Panc1 (cell line): ENCODE measurements at regions not wholly inside any gene's neighbourhood (a gene's known extent, or its start where the extent isn't known, plus 50 kb on each side); places are given as distances from the start of the nearest gene placed in this dataset.

Source experiments
- ATAC-seq: fragments of 200-7000 bp; cut with Tn5 transposase; 2 replicates; pipeline ENCODE4 v1.9.1; 2020; ENCODE audit warnings: mild to moderate bottlenecking, moderate library complexity
- BruUV-seq: library from RNA; stranded (reverse); fragments of 400-500 nt; replicated peaks from 2 replicates; lab custom pipeline; 2021; lab: Mats Ljungman, UMichigan
- CTCF ChIA-PET: fragments of 300-600 bp; sonication (Branson Sonifier 250); formaldehyde crosslinking; loops from one replicate; lab custom pipeline; 2022; ENCODE audit warnings: antibody characterized with exemption; lab: Charles Lee
- POLR2A ChIA-PET: fragments of 300-600 bp; sonication (Branson Sonifier 250); formaldehyde crosslinking; loops from one replicate; lab custom pipeline; 2022; ENCODE audit warnings: antibody characterized with exemption; lab: Charles Lee
- DNase-seq: peaks from one replicate; pipeline ENCODE4 v3.0.0-alpha.2; 2010; ENCODE audit warnings: low read depth, low spot score
- H3K27ac ChIP-seq: 2 replicates; pipeline ENCODE4 v1.5.1; 2011; ENCODE audit warnings: mild to moderate bottlenecking, low read length, inconsistent platforms
- H3K27me3 ChIP-seq: fragments of 200-500 bp; sonication (Bioruptor generic); 2 replicates; pipeline ENCODE4 v1.6.0; 2014; ENCODE audit warnings: low read length, inconsistent platforms; ENCODE audit not compliant: control insufficient read depth, insufficient read depth
- H3K36me3 ChIP-seq: fragments of 200-500 bp; sonication (Bioruptor generic); 2 replicates; pipeline ENCODE4 v1.5.1; 2014; ENCODE audit warnings: inconsistent platforms, mild to moderate bottlenecking, low read length, moderate library complexity; ENCODE audit not compliant: control insufficient read depth, insufficient read depth
- H3K4me1 ChIP-seq: 2 replicates; pipeline ENCODE4 v1.5.1; 2011; ENCODE audit warnings: inconsistent platforms, mild to moderate bottlenecking, low read length, moderate library complexity; ENCODE audit not compliant: control insufficient read depth, insufficient read depth
- H3K4me3 ChIP-seq, 2 experiments: 2 replicates each; pipeline ENCODE4 v1.5.1; 2011 to 2012; ENCODE audit warnings: low read depth in 2 of 2, low read length in 2 of 2, mild to moderate bottlenecking in 2 of 2, inconsistent platforms in 1 of 2, moderate library complexity in 1 of 2
- H3K9me3 ChIP-seq: fragments of 200-500 bp; sonication (Bioruptor generic); 2 replicates; pipeline ENCODE4 v1.5.1; 2014; ENCODE audit warnings: low read depth, mild to moderate bottlenecking, inconsistent platforms, low read length, moderate library complexity; ENCODE audit not compliant: control insufficient read depth, insufficient read depth
- CTCF ChIP-seq: fragments of 450-650 bp; IDR thresholded peaks from 2 replicates; pipeline ENCODE4 v1.5.1; 2017; ENCODE audit warnings: mild to moderate bottlenecking
- POLR2AphosphoS5 ChIP-seq: IDR thresholded peaks from 2 replicates; pipeline ENCODE4 v1.6.1; 2012; ENCODE audit warnings: mild to moderate bottlenecking, low read depth, low read length, moderate library complexity
- REST ChIP-seq, 2 experiments: IDR thresholded peaks; 2 replicates each; pipeline ENCODE4 v1.6.1; 2011 to 2012; ENCODE audit warnings: low read depth in 2 of 2, control low read depth in 1 of 2, low read length in 1 of 2, mild to moderate bottlenecking in 1 of 2, moderate library complexity in 1 of 2; ENCODE audit not compliant: insufficient read depth in 1 of 2
- SIN3A ChIP-seq: IDR thresholded peaks from 2 replicates; pipeline ENCODE4 v1.6.1; 2012; ENCODE audit warnings: low read depth, mild to moderate bottlenecking, low read length, moderate library complexity, borderline replicate concordance; ENCODE audit not compliant: insufficient read depth
- TCF7L2 ChIP-seq: IDR thresholded peaks from 2 replicates; pipeline ENCODE4 v1.6.1; 2011; ENCODE audit warnings: mild to moderate bottlenecking, low read depth, low read length, inconsistent platforms
- in situ Hi-C: cut with HindIII; loops from 2 replicates; pipeline ENCODE4 v1.10.0; 2016; ENCODE audit warnings: low sequenced_read_pairs, low pct_unique_long_range_greater_than_20kb
- intact Hi-C: fragments of 100-400 bp; cut with micrococcal nuclease; formaldehyde crosslinking; loops from one replicate; pipeline ENCODE4 v1.10.0; 2022; ENCODE audit not compliant: unreplicated experiment

GRCh38 chr6:91730710-91731109 is 1143.8 kb upstream of the MAP3K7 start:
- no peaks in the 10 kb centered on the region for H3K9me3 ChIP-seq
- H3K4me1 ChIP-seq = no peaks in the 10 kb centered on the region
- TF ChIP-seq REST (IDR thresholded peaks at IDR 0.05; ENCODE audit: insufficient read depth in 1 of 2, low read depth in 2 of 2, low read length in 1 of 2) (no peak), POLR2AphosphoS5 (no peak), TCF7L2 (no peak)
- no TSS peak for BruUV-seq
- H3K27me3 ChIP-seq = no peaks in the 10 kb centered on the region
- no peaks in the 10 kb centered on the region for H3K36me3 ChIP-seq
- in situ Hi-C loops (no loop called here), intact Hi-C loops (no loop called here)
- H3K27ac ChIP-seq = no peak overlapping the region
- H3K4me3 ChIP-seq = no peak overlapping the region
- POLR2A ChIA-PET = no interaction called here
- CTCF ChIA-PET = no interaction called here
- no peak for DNase-seq
- no peak for ATAC-seq

GRCh38 chr6:91720324-91720723 is 1133.5 kb upstream of the MAP3K7 start:
- intact Hi-C loops = no loop called here
- in situ Hi-C loops = no loop called here
- no peak for TF ChIP-seq TCF7L2
- TF ChIP-seq CTCF = no peak
- TF ChIP-seq SIN3A = no peak
- no peak for TF ChIP-seq REST (IDR thresholded peaks at IDR 0.05; ENCODE audit: insufficient read depth in 1 of 2, low read depth in 2 of 2, low read length in 1 of 2)
- no peak for TF ChIP-seq POLR2AphosphoS5
- ATAC-seq = no peak
- CTCF ChIA-PET = no interaction called here
- no peaks in the 10 kb centered on the region for H3K4me1 ChIP-seq
- H3K27me3 ChIP-seq = no peaks in the 10 kb centered on the region
- no TSS peak for BruUV-seq
- no peaks in the 10 kb centered on the region for H3K9me3 ChIP-seq
- no peaks in the 10 kb centered on the region for H3K36me3 ChIP-seq
- no peak for DNase-seq
- H3K4me3 ChIP-seq = no peak overlapping the region
- POLR2A ChIA-PET = no interaction called here
- H3K27ac ChIP-seq = no peak overlapping the region
